Medulla oblongata (tissue), 1 donor: ENCODE measurements at regions not wholly inside any gene's neighbourhood (a gene's known extent, or its start where the extent isn't known, plus 50 kb on each side); places are given as distances from the start of the nearest gene placed in this dataset.

ENCODE experiments used
- DNase-seq: peaks from one replicate; pipeline ENCODE4 v3.0.0-alpha.2; 2015; ENCODE audit errors: extremely low spot score

DNA sequence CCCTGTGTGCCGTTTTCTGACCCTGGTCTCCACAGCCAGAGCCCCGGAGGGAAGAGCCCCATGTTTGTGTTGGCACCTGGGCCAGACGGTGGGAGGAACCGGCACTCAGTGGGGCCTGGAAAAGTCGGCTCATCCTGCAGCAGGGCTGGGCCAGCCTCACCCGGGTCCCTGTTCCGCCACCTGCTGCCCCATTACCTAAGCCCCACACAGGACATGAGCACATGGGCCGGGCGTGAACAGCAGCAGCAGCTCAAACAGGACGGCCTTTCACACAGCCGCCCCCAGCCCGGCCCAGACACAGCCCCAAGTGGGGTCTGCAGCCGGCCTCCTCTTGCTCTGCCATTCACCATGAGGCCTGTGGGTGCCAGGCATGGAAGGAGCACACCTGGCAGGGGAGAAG lies 302.4 kb downstream of the MN1 start:
- DNase-seq: no peak

DNA sequence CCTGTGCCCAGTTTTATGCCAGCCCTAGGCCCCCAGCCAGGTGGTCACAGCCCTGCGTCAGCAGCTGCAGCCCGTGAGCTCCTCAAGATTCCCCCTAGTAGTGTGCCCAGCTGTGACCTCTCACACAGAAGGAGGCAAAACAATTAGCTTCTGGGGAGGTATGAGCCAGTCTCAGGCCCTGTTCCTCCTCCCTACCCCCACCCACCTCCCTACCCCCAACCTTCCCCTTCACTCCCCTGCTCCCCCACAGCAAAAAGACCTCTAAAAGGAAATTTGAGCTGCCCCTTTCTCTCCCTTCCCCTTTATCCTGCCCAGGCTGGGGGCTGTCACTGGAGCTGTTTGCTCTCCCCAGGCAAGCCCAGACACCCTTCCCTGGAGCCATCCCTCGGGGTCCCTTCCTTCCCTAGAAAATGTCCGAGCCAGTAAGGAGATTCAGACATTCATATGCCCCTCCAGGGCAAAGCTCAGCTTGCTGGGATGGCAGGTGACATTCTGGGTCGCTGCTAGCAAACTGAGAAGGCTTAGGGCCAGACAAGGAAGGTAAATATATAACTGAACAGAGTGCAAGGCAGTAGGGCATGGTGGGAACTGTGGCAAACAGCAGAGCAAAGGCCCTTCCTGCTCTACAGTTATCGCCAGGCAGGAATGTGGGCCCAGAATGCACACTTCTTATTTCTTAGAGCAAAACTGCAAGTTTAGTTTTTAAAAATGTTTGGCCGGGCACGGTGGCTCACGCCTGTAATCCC lies 300.2 kb downstream of the MN1 start:
- no peak for DNase-seq

GRCh38 chr22:27502327-27502726 lies 299.2 kb downstream of the MN1 start:
- no peak for DNase-seq

GRCh38 chr22:27504360-27505253 lies 296.9 kb downstream of the MN1 start:
- peak; percentile 19 for DNase-seq

GRCh38 chr22:27507111-27507611 lies 294.4 kb downstream of the MN1 start:
- DNase-seq: peak; percentile 9

DNA sequence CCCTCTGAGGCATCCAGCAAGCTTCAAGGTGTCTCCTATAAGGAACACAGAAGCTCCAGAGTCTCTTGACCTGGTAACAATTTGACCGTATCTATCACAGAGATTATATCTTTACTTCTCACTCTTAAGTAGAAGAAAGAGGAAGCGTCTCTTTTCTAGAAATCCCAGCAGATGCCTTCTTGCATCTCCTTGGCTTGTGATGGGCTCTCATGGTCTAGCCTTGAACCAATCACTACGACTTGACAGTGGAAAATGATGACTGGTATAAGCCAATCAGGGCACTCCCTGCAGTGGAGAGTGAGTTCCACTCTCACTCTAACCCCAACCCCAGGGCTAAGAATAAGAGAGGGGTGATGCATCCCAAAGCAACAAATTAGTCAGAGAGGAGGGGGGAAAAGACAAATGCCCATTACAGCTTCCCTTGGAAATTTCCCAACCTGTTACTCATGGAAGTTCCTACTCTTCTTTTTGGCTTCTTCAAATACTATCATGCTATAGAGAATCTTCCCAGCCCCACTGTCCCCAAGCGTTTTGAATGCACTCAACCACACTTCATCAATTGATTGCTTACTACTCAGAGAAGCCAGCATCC lies 293.5 kb downstream of the MN1 start:
- DNase-seq: no peak

GRCh38 chr22:27509132-27509920 lies 292.2 kb downstream of the MN1 start:
- DNase-seq: no peak

DNA sequence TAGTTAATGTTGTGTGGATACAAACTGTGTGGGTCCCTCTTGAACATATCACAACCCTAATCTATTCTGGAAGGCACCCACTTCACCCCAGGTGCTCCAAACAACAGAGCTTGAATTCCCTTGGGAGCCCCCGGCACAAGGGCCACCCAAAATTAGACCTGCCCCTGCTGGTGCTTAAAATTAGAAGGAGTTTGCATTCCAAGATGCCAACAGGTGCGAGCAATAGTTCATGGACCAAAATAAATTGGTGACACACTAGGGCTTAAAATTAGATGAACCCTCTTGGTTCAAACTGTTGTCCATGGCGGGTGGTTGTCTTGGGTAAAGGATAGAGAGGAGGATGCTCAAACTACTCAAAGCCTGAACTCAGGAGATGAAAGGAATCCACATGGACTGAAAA lies 291.5 kb downstream of the MN1 start:
- DNase-seq: no peak

DNA sequence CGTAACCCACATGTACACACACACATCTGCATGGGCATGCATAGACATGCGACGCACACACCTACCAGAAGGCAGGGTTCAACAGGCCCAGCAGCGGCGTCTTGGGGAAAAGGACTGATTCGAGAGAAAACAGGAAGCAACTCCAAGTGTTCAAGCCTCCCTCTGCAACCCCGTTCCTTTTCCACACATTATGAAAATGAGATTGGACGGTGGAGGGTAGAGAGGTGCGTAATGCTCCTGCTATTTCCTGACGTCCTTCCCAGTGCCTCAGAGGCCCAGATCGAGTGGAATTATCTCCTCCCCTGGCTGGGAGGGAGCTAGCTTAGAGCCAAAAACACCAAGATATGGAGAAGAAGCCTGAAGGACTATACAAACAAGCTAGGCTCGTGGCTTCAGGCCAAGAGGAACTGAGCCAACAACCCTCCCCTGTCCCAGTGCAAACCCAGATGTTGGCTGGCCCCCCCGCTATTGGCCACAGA lies 289.2 kb downstream of the MN1 start:
- peak; percentile 20 for DNase-seq

- no peak for DNase-seq
Observed at GRCh38 chr22:27513021-27513420, 288.5 kb downstream of the MN1 start.

- no peak for DNase-seq
Observed at GRCh38 chr22:27514601-27515523, 286.7 kb downstream of the MN1 start.

GRCh38 chr22:27517361-27518155 lies 284.0 kb downstream of the MN1 start:
- DNase-seq: no peak

DNA sequence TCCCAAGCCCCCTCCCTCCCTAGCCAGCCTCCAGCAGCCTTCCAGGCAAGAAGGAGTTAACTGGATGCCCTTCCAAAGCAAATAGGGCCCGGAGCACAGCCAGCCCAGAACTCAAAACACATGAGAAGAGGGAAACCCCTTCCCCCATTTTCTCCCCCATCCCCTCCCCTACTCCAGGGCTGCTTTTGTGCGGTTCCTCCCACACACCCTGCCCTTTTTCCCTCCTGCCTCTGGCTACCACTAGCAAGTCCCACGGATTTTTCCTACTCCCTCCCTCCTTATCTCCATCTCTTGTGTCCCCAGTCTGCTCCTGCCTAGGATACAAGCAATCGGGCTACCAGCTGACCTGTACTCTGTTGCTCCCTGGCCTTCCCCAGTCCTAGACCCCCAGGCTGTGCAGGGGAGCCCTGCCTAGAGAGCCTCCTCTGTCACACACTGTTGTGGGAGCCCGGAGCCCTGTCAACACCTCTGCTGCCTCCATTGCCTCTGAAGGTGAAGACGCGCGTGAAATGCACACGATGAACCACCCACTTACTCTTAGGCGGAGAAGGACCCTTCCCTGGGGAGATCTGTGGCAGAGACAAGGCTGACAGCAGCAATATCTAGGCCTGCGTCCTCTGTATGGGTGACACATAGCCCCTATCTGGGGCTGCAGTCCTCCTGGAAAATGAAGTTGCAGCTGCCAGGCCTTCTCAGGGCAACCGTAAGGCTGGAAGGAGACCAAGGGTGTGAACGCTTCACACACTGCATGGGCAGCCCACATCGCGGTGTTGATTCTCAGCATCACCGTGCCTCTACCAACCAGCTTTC lies 282.8 kb downstream of the MN1 start:
- no peak for DNase-seq

DNA sequence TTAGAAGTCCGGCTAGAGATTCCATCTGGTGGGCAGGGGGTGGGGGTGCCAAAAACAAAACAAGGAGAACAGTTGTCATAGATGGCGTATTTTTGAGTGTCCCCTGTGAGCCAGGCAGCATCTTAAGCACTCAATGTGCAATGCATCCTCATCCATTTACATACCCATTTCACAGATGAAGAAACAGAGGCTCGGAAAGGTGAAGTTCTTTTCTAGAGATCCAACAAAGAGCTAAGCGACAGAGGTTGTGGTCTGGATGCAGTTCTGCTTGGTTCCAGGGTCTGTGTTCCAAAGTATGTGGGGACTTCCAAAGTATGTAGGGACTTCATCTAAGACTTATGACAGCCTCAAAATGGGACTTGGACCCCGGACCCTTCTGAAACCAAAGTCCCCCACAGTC lies 277.8 kb downstream of the MN1 start:
- no peak for DNase-seq

DNA sequence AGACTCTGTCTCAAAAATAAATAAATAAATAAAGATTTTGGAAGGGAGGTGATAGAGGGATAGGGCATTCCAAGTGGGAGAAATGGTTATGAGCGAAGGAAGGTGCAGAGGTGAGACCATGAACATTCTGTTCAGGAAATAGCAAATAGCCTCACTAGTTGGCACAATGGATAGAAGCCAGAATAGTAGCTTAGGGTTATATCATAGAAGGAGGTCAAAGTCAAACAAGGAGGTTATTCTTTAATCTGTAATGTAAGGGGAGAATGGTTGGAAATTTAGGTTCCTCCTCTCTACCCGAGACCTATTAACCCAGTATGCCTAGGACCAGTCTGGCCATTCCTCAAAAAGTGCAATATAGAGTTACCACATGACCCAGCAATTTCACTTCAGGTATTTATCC lies 275.8 kb downstream of the MN1 start:
- DNase-seq: no peak

GRCh38 chr22:27526901-27527300 lies 274.7 kb downstream of the MN1 start:
- DNase-seq: no peak

GRCh38 chr22:27531782-27532530 lies 269.6 kb downstream of the MN1 start:
- no peak for DNase-seq
